22Rv1 (cell line): ENCODE measurements at regions not wholly inside any gene's neighbourhood (a gene's known extent, or its start where the extent isn't known, plus 50 kb on each side); places are given as distances from the start of the nearest gene placed in this dataset.

Experiments used
- CTCF ChIP-seq: fragments of 450-650 bp; IDR thresholded peaks from 2 replicates; pipeline ENCODE4 v1.5.1; 2017; ENCODE audit warnings: mild to moderate bottlenecking
- ZFX ChIP-seq: fragments of 450-650 bp; IDR thresholded peaks from 2 replicates; pipeline ENCODE4 v1.6.1; 2017; ENCODE audit warnings: antibody characterized with exemption, borderline replicate concordance

- TF ChIP-seq ZFX (no peak), CTCF (no peak)
Measured at GRCh38 chr6:156174031-156174890, 602.9 kb upstream of the ARID1B start.
